Transverse colon (tissue), 4 donors: ENCODE measurements at regions not wholly inside any gene's neighbourhood (a gene's known extent, or its start where the extent isn't known, plus 50 kb on each side); places are given as distances from the start of the nearest gene placed in this dataset.

Experiments
- DNase-seq: peaks from one replicate; pipeline ENCODE4 v3.0.0-alpha.2; 2019
- H3K27ac ChIP-seq, 4 donors: fragments of 200-600 bp; sonication (generic); 2 replicates each; pipeline ENCODE4 v1.5.1; 2016 to 2018; ENCODE audit warnings: inconsistent platforms in 4 of 4
- H3K27me3 ChIP-seq: fragments of 200-600 bp; sonication (generic); 2 replicates; pipeline ENCODE4 v1.5.1; 2017; ENCODE audit warnings: inconsistent platforms
- H3K36me3 ChIP-seq, 4 donors: fragments of 200-600 bp; sonication (generic); 2 replicates each; pipeline ENCODE4 v1.5.1; 2017 to 2019; ENCODE audit warnings: inconsistent platforms in 4 of 4
- H3K4me1 ChIP-seq, 4 donors: fragments of 200-600 bp; sonication (generic); 2 replicates each; pipeline ENCODE4 v1.5.1; 2017 to 2020; ENCODE audit warnings: inconsistent platforms in 4 of 4
- H3K4me3 ChIP-seq, 4 donors: fragments of 200-600 bp; sonication (generic); 1 replicate in 1 of 4; 2 replicates in 3 of 4; pipeline versions ENCODE4 v1.5.1 to v1.6.1; 2017 to 2019; ENCODE audit warnings: inconsistent platforms in 4 of 4
- H3K9me3 ChIP-seq, 2 donors: fragments of 200-600 bp; sonication (generic); 2 replicates each; pipeline ENCODE4 v1.5.1; 2017 to 2019; ENCODE audit warnings: inconsistent platforms in 2 of 2
- CTCF ChIP-seq, 5 experiments: fragments of 200-600 bp in 3 of 5; fragments of 450-650 bp in 2 of 5; sonication (generic) in 3 of 5; IDR thresholded peaks; 1 replicate in 2 of 5; 2 replicates in 3 of 5; pipeline ENCODE4 v1.5.1; 2016 to 2017; ENCODE audit warnings: antibody characterized with exemption in 5 of 5, inconsistent platforms in 3 of 5, mild to moderate bottlenecking in 2 of 5, moderate library complexity in 1 of 5
- EP300 ChIP-seq: sonication (generic); formaldehyde crosslinking; IDR thresholded peaks from one replicate; pipeline ENCODE4 v1.6.1; 2017; ENCODE audit warnings: antibody characterized with exemption, low read depth
- POLR2A ChIP-seq: fragments of 450-650 bp; IDR thresholded peaks from one replicate; pipeline ENCODE4 v1.6.1; 2016; ENCODE audit warnings: antibody characterized with exemption, mild to moderate bottlenecking, moderate library complexity
- POLR2AphosphoS5 ChIP-seq, 3 donors: sonication (generic); formaldehyde crosslinking; IDR thresholded peaks; one replicate each; pipeline ENCODE4 v1.6.1; 2016; ENCODE audit warnings: antibody characterized with exemption in 3 of 3
- WGBS, 2 donors: methylation state at CpG; one replicate each; pipeline ENCODE4 v1.1.5; 2018; ENCODE audit warnings: low coverage in 1 of 2; 5-methylcytosine and 5-hydroxymethylcytosine counted together
- in situ Hi-C, 4 donors: fragments of 200-750 bp; cut with MboI; loops; one replicate each; pipeline versions ENCODE4 v1.15.0 to v1.15.1; 2017; ENCODE audit warnings: low sequenced_read_pairs in 3 of 4, low pct_ligation_motif_present in 1 of 4, low pct_unique_long_range_greater_than_20kb in 1 of 4
- intact Hi-C: fragments of 100-400 bp; cut with DNase I; formaldehyde crosslinking; loops from one replicate; pipeline ENCODE4 v1.15.1; 2023; ENCODE audit warnings: low total_unique reads

- in situ Hi-C loops, result no loop called here
- DNase-seq, result no peak
- 53 to 76% methylated on average over 3 to 4 of the region's 4 CpGs for WGBS, 2 donors
Measured at GRCh38 chr12:47458279-47458678, 247.6 kb downstream of the RPAP3 start.

GRCh38 chr12:47449797-47450196 is 256.0 kb downstream of the RPAP3 start:
- Histone ChIP-seq H3K27ac (no peak overlapping the region), H3K4me3 (no peak overlapping the region), H3K9me3 (no peaks in the 10 kb centered on the region), H3K4me1 (no peaks in the 10 kb centered on the region), H3K27me3 (no peaks in the 10 kb centered on the region), H3K36me3 (no peaks in the 10 kb centered on the region)
- in situ Hi-C loops (no loop called here), intact Hi-C loops (no loop called here)
- no peak for DNase-seq
- WGBS, 2 donors, result 80% methylated on average over 1 of the region's 1 CpG; no CpG with 5 or more reads in 1 of the 2 donors
- TF ChIP-seq CTCF (IDR thresholded peaks at IDR 0.05), result no peak
- no peak for TF ChIP-seq POLR2A
- TF ChIP-seq POLR2AphosphoS5 (IDR thresholded peaks at IDR 0.05), result no peak
- TF ChIP-seq EP300, result no peak

More at GRCh38 chr12:47458279-47458678, 247.6 kb downstream of the RPAP3 start:
- intact Hi-C loops, result no loop called here
- Histone ChIP-seq H3K27me3 (no peaks in the 10 kb centered on the region), H3K9me3 (no peaks in the 10 kb centered on the region), H3K4me1 (no peaks in the 10 kb centered on the region), H3K27ac (no peak overlapping the region), H3K36me3 (no peaks in the 10 kb centered on the region), H3K4me3 (no peak overlapping the region)
- TF ChIP-seq POLR2AphosphoS5 (IDR thresholded peaks at IDR 0.05), result no peak
- TF ChIP-seq EP300, result no peak
- TF ChIP-seq CTCF (IDR thresholded peaks at IDR 0.05), result no peak
- no peak for TF ChIP-seq POLR2A

GRCh38 chr12:47442310-47442709 is 263.5 kb downstream of the RPAP3 start:
- DNase-seq, result no peak
- TF ChIP-seq POLR2A, result no peak
- TF ChIP-seq EP300, result no peak
- no peak for TF ChIP-seq POLR2AphosphoS5 (IDR thresholded peaks at IDR 0.05)
- no peak for TF ChIP-seq CTCF (IDR thresholded peaks at IDR 0.05)
- H3K27me3 ChIP-seq, result no peaks in the 10 kb centered on the region
- peaks cover 0 to 3% of the 10 kb centered on the region in 2 donors for H3K9me3 ChIP-seq
- H3K4me3 ChIP-seq, result no peak overlapping the region
- 63 to 88% methylated on average over 1 of the region's 1 CpG for WGBS, 2 donors
- H3K36me3 ChIP-seq, result no peaks in the 10 kb centered on the region
- intact Hi-C loops, result no loop called here
- H3K27ac ChIP-seq, result no peak overlapping the region
- in situ Hi-C loops, result no loop called here
- no peaks in the 10 kb centered on the region for H3K4me1 ChIP-seq

GRCh38 chr12:47441490-47441889 is 264.3 kb downstream of the RPAP3 start:
- Histone ChIP-seq H3K36me3 (no peaks in the 10 kb centered on the region), H3K4me1 (no peaks in the 10 kb centered on the region), H3K27ac (no peak overlapping the region), H3K27me3 (no peaks in the 10 kb centered on the region), H3K9me3 (peaks cover 0 to 3% of the 10 kb centered on the region in 2 donors), H3K4me3 (no peak overlapping the region)
- DNase-seq, result no peak
- intact Hi-C loops, result no loop called here
- 56 to 83% methylated on average over 1 of the region's 1 CpG for WGBS, 2 donors
- in situ Hi-C loops, result no loop called here
- TF ChIP-seq CTCF (IDR thresholded peaks at IDR 0.05) (no peak), POLR2AphosphoS5 (IDR thresholded peaks at IDR 0.05) (no peak), POLR2A (no peak), EP300 (no peak)
